Ectodermal cell (in vitro differentiated cells): ENCODE measurements at regions not wholly inside any gene's neighbourhood (a gene's known extent, or its start where the extent isn't known, plus 50 kb on each side); places are given as distances from the start of the nearest gene placed in this dataset.

Experiments
- H3K27ac ChIP-seq: 2 replicates; pipeline ENCODE4 v1.7.0; 2013; ENCODE audit warnings: mild to moderate bottlenecking, low read depth, low read length; ENCODE audit not compliant: insufficient read depth, poor library complexity, severe bottlenecking
- H3K27me3 ChIP-seq: 2 replicates; pipeline ENCODE4 v1.7.0; 2013; ENCODE audit warnings: mild to moderate bottlenecking, low read length; ENCODE audit not compliant: insufficient read depth, control insufficient read depth, poor library complexity, severe bottlenecking
- H3K36me3 ChIP-seq: one replicate; pipeline ENCODE4 v1.7.0; 2013; ENCODE audit warnings: low read length; ENCODE audit not compliant: control insufficient read depth, insufficient read depth
- H3K4me1 ChIP-seq: one replicate; pipeline ENCODE4 v1.7.0; 2013; ENCODE audit warnings: low read length; ENCODE audit not compliant: control insufficient read depth, insufficient read depth
- H3K4me3 ChIP-seq: 2 replicates; pipeline ENCODE4 v1.7.0; 2013; ENCODE audit warnings: low read depth, low read length, control low read depth; ENCODE audit not compliant: insufficient read depth
- H3K9me3 ChIP-seq: 2 replicates; pipeline ENCODE4 v1.7.0; 2013; ENCODE audit warnings: mild to moderate bottlenecking, low read length, moderate library complexity; ENCODE audit not compliant: control insufficient read depth
- WGBS, 2 experiments: methylation state at CpG; one replicate each; pipeline ENCODE4 v1.1.7; 2013; ENCODE audit warnings: missing lambda C conversion rate in 2 of 2; 5-methylcytosine and 5-hydroxymethylcytosine counted together

GRCh38 chr16:13772782-13773181, 147.2 kb upstream of the ERCC4 start:
- Histone ChIP-seq H3K27me3 (no peaks in the 10 kb centered on the region), H3K4me3 (no peak overlapping the region), H3K4me1 (no peaks in the 10 kb centered on the region), H3K36me3 (no peaks in the 10 kb centered on the region), H3K9me3 (peaks cover 2% of the 10 kb centered on the region), H3K27ac (no peak overlapping the region)
- 75 to 95% methylated on average over 1 of the region's 1 CpG for WGBS, 2 experiments

- Histone ChIP-seq H3K27me3 (no peaks in the 10 kb centered on the region), H3K4me3 (no peak overlapping the region), H3K36me3 (no peaks in the 10 kb centered on the region), H3K27ac (no peak overlapping the region), H3K4me1 (peaks cover 3% of the 10 kb centered on the region), H3K9me3 (peaks cover 2% of the 10 kb centered on the region)
- WGBS, 2 experiments: 88 to 90% methylated on average over 10 to 11 of the region's 12 CpGs
Observed at GRCh38 chr16:13779676-13780075, 140.3 kb upstream of the ERCC4 start.

- no peak overlapping the region for H3K27ac ChIP-seq
- 56 to 59% methylated on average over 7 of the region's 7 CpGs for WGBS, 2 experiments
- no peaks in the 10 kb centered on the region for H3K27me3 ChIP-seq
- peaks cover 3% of the 10 kb centered on the region for H3K4me1 ChIP-seq
- H3K9me3 ChIP-seq: peaks cover under 1% of the 10 kb centered on the region
- H3K4me3 ChIP-seq: no peak overlapping the region
- H3K36me3 ChIP-seq: no peaks in the 10 kb centered on the region
Observed at GRCh38 chr16:13780406-13781168, 139.4 kb upstream of the ERCC4 start.

GRCh38 chr16:13781169-13781564, 138.8 kb upstream of the ERCC4 start:
- no peak overlapping the region for H3K27ac ChIP-seq

DNA sequence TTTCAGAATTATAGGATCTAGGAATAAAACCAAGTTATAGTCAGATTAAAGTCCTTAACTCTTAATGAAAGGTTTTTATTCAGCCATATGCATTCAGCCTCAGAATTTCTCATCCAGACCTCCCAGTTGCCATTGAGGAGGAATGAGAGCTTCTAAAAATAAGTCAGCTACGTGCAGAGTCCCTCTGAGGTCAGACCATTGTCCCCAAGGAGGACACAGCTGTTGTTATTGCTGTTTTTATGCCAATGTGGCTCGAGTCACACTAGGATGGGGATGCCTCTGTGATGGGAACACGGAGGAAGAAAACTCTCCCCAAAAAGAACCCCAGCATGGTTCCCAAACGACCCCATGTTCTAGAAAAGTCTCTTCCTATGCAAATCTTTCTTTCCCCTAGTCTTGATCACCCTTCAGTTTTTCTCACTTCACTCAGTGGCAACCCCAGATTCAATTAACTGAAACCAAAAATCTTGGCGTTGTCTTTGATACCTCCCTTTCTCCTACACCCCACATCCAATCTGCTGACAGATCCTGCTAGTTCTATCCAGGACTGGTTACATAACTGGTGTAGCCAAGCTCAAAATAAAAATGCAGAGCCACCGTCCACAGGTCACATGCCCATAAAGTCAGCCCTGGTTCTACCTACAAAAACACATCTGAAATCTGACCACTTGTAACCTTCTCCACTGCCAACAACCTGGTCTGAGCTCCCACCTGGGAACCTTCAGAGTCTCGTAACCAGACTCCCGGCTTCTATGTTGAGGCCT, 138.2 kb upstream of the ERCC4 start:
- Histone ChIP-seq H3K27ac (no peak overlapping the region), H3K27me3 (no peaks in the 10 kb centered on the region), H3K4me3 (no peak overlapping the region), H3K4me1 (peaks cover 3% of the 10 kb centered on the region), H3K9me3 (no peaks in the 10 kb centered on the region), H3K36me3 (no peaks in the 10 kb centered on the region)
- WGBS, 2 experiments: 83 to 86% methylated on average over 8 of the region's 8 CpGs

More at GRCh38 chr16:13781169-13781564, 138.8 kb upstream of the ERCC4 start:
- Histone ChIP-seq H3K9me3 (no peaks in the 10 kb centered on the region), H3K36me3 (no peaks in the 10 kb centered on the region), H3K4me1 (peaks cover 3% of the 10 kb centered on the region), H3K27me3 (no peaks in the 10 kb centered on the region), H3K4me3 (no peak overlapping the region)
- WGBS, 2 experiments: 92 to 95% methylated on average over 7 of the region's 7 CpGs

GRCh38 chr16:13791095-13791494, 128.9 kb upstream of the ERCC4 start:
- WGBS, 2 experiments: 92 to 95% methylated on average over 4 of the region's 4 CpGs
- peaks cover 6% of the 10 kb centered on the region for H3K4me1 ChIP-seq
- H3K36me3 ChIP-seq: no peaks in the 10 kb centered on the region
- H3K27me3 ChIP-seq: no peaks in the 10 kb centered on the region
- no peaks in the 10 kb centered on the region for H3K9me3 ChIP-seq
- H3K4me3 ChIP-seq: no peak overlapping the region
- H3K27ac ChIP-seq: no peak overlapping the region

DNA sequence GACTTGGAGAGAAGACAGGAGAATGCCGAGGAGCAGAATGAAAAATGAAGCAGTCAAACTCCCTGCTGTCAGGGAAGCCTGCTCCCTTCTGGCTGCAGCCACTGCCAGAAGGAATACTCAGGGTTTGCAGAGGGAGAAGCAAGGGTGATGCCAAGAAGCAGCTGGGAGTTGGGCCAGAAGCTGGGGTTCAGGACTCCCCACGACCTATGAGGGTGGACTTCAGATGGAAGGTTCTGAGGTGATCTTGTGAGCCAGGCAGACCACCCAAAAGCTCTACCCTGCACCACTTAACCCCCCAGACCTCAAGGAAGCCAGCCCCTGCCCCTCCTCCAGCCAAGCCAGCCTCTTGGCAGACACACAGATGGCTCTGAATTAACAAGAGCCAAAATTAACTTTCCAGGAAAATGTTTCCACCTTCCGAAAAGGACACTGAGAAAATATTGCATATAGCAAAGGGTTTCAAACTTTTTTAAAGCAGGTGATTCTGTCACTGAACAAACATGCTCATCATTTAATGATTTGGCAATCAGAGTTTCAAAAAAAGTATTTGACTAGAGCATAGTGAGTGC, 126.0 kb upstream of the ERCC4 start:
- Histone ChIP-seq H3K27ac (no peak overlapping the region), H3K27me3 (no peaks in the 10 kb centered on the region)
- 54 to 69% methylated on average over 3 of the region's 3 CpGs for WGBS, 2 experiments

GRCh38 chr16:13795131-13795530, 124.8 kb upstream of the ERCC4 start:
- no peaks in the 10 kb centered on the region for H3K36me3 ChIP-seq
- H3K27me3 ChIP-seq: no peaks in the 10 kb centered on the region
- no peak overlapping the region for H3K4me3 ChIP-seq
- 87 to 93% methylated on average over 3 of the region's 3 CpGs for WGBS, 2 experiments
- H3K9me3 ChIP-seq: no peaks in the 10 kb centered on the region
- H3K27ac ChIP-seq: no peak overlapping the region
- H3K4me1 ChIP-seq: peaks cover 6% of the 10 kb centered on the region

More for the DNA sequence above, 126.0 kb upstream of the ERCC4 start:
- peaks cover 6% of the 10 kb centered on the region for H3K4me1 ChIP-seq
- no peaks in the 10 kb centered on the region for H3K9me3 ChIP-seq
- no peaks in the 10 kb centered on the region for H3K36me3 ChIP-seq
- no peak overlapping the region for H3K4me3 ChIP-seq

GRCh38 chr16:13797718-13798117, 122.2 kb upstream of the ERCC4 start:
- no peaks in the 10 kb centered on the region for H3K36me3 ChIP-seq
- H3K4me3 ChIP-seq: no peak overlapping the region
- H3K27ac ChIP-seq: no peak overlapping the region
- peaks cover 6% of the 10 kb centered on the region for H3K4me1 ChIP-seq
- no peaks in the 10 kb centered on the region for H3K9me3 ChIP-seq
- no peaks in the 10 kb centered on the region for H3K27me3 ChIP-seq

DNA sequence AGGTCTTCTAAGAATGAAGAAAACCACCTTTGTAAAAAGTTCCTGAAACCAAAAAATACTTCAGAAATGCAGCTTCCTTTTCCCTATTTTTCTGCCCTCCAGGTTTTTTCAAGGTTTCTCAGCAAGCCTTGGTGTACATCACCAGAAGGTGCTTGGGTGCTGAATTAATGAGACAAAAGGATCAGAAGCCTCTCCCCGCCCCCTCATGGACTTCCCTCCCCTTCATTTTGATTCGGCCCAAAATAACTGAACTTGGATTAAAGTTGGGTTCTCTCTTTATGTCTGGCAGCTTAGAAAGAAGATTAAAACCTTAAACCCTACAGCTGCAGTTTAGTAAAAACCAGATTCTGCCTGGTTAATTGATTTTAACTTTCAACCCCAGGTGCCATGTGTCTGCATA, 121.7 kb upstream of the ERCC4 start:
- Histone ChIP-seq H3K4me1 (peaks cover 6% of the 10 kb centered on the region), H3K27me3 (no peaks in the 10 kb centered on the region), H3K9me3 (no peaks in the 10 kb centered on the region), H3K4me3 (no peak overlapping the region), H3K27ac (no peak overlapping the region), H3K36me3 (no peaks in the 10 kb centered on the region)
- 86 to 88% methylated on average over 2 of the region's 2 CpGs for WGBS, 2 experiments
